ENCODE measurements at regions not wholly inside any gene's neighbourhood (a gene's known extent, or its start where the extent isn't known, plus 50 kb on each side); places are given as distances from the start of the nearest gene placed in this dataset.
"Not testable (repeated sequence)": the region's sequence is repeated elsewhere in the genome, so short reads cannot be mapped to it uniquely, and the experiment has no call there.

DNA sequence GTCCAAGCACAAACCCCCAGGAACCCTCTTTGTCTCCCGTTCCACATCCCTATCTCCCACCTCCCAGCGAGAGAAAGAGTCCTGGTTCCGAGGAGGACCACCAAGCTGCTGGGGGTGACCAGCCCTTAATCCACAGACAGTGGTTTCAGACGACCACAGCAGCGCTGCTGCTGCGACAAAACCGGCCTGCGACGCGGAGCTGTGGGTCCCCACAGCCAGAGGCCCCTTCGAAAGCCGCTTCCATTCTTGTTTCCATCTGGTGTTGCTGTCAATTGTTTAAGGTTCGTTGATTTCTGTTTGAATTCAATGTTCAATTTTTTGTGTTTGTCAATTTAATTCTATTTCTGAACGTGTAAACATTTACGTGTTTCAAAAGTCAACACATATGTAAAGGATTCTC is 177.5 kb upstream of the FOXD4L5 start:
- TF ChIP-seq, protein P1, sequence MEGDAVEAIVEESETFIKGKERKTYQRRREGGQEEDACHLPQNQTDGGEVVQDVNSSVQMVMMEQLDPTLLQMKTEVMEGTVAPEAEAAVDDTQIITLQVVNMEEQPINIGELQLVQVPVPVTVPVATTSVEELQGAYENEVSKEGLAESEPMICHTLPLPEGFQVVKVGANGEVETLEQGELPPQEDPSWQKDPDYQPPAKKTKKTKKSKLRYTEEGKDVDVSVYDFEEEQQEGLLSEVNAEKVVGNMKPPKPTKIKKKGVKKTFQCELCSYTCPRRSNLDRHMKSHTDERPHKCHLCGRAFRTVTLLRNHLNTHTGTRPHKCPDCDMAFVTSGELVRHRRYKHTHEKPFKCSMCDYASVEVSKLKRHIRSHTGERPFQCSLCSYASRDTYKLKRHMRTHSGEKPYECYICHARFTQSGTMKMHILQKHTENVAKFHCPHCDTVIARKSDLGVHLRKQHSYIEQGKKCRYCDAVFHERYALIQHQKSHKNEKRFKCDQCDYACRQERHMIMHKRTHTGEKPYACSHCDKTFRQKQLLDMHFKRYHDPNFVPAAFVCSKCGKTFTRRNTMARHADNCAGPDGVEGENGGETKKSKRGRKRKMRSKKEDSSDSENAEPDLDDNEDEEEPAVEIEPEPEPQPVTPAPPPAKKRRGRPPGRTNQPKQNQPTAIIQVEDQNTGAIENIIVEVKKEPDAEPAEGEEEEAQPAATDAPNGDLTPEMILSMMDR (conservative IDR thresholded peaks at IDR 0.05; ENCODE audit: low read length): not testable (repeated sequence)
- TF ChIP-seq EZH2phosphoT487 (IDR thresholded peaks at IDR 0.05; ENCODE audit: borderline replicate concordance): not testable (repeated sequence)
